Ectodermal cell (in vitro differentiated cells): ENCODE measurements at regions not wholly inside any gene's neighbourhood (a gene's known extent, or its start where the extent isn't known, plus 50 kb on each side); places are given as distances from the start of the nearest gene placed in this dataset.

Experiments used
- H3K27ac ChIP-seq: 2 replicates; pipeline ENCODE4 v1.7.0; 2013; ENCODE audit warnings: mild to moderate bottlenecking, low read depth, low read length; ENCODE audit not compliant: insufficient read depth, poor library complexity, severe bottlenecking
- H3K27me3 ChIP-seq: 2 replicates; pipeline ENCODE4 v1.7.0; 2013; ENCODE audit warnings: mild to moderate bottlenecking, low read length; ENCODE audit not compliant: insufficient read depth, control insufficient read depth, poor library complexity, severe bottlenecking
- H3K36me3 ChIP-seq: one replicate; pipeline ENCODE4 v1.7.0; 2013; ENCODE audit warnings: low read length; ENCODE audit not compliant: control insufficient read depth, insufficient read depth
- H3K4me1 ChIP-seq: one replicate; pipeline ENCODE4 v1.7.0; 2013; ENCODE audit warnings: low read length; ENCODE audit not compliant: control insufficient read depth, insufficient read depth
- H3K4me3 ChIP-seq: 2 replicates; pipeline ENCODE4 v1.7.0; 2013; ENCODE audit warnings: low read depth, low read length, control low read depth; ENCODE audit not compliant: insufficient read depth
- H3K9me3 ChIP-seq: 2 replicates; pipeline ENCODE4 v1.7.0; 2013; ENCODE audit warnings: mild to moderate bottlenecking, low read length, moderate library complexity; ENCODE audit not compliant: control insufficient read depth
- WGBS, 2 experiments: methylation state at CpG; one replicate each; pipeline ENCODE4 v1.1.7; 2013; ENCODE audit warnings: missing lambda C conversion rate in 2 of 2; 5-methylcytosine and 5-hydroxymethylcytosine counted together

DNA sequence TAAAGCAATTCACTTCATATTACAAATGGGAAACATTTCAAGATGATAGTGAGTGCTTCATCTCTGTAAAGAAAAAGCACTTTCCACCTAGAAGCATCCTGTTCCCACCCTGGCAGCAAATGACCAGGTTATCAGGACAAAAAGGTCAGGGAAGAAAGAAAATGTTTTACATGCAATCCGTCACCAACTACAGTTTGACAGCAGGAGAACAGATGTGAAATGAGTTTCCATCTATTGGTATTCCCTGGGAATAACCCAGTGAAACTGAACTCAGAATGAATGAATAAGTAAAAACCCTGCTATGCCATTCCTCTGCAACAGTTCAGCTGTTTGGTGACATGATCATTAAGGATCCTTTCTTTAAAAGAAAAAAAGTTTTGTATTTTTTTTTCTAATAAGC, 67.6 kb downstream of the HTR1A start:
- H3K27me3 ChIP-seq = no peaks in the 10 kb centered on the region
- H3K36me3 ChIP-seq = no peaks in the 10 kb centered on the region
- H3K4me1 ChIP-seq = no peaks in the 10 kb centered on the region
- H3K4me3 ChIP-seq = no peak overlapping the region
- H3K27ac ChIP-seq = no peak overlapping the region
- no peaks in the 10 kb centered on the region for H3K9me3 ChIP-seq
- 91 to 94% methylated on average over 1 of the region's 1 CpG for WGBS, 2 experiments

DNA sequence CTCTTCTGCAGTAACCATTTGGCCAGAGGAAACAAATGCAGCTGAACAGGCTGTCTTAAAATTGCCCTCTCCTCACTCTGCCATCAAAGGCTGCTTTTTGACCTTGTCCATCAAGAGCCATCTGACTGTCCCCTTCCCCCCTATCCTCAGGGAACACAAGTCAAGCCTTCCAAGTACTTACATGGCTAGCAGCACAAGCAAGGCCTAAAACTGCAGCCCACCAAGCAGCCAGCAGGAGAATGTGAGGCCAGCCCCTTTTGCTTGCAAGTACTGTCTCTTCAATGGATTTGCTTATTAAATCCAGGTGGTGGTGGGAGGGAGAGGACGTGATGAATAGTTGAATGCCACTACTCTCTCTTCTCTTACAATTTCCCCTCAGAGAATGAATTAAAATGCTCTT, 83.5 kb downstream of the HTR1A start:
- H3K4me3 ChIP-seq = no peak overlapping the region
- H3K27ac ChIP-seq = no peak overlapping the region
- WGBS, 2 experiments = 67% methylated on average over 1 of the region's 1 CpG; no CpG with 5 or more reads in 1 of the 2 experiments
- H3K4me1 ChIP-seq = no peaks in the 10 kb centered on the region
- H3K27me3 ChIP-seq = no peaks in the 10 kb centered on the region
- H3K36me3 ChIP-seq = no peaks in the 10 kb centered on the region
- H3K9me3 ChIP-seq = no peaks in the 10 kb centered on the region

DNA sequence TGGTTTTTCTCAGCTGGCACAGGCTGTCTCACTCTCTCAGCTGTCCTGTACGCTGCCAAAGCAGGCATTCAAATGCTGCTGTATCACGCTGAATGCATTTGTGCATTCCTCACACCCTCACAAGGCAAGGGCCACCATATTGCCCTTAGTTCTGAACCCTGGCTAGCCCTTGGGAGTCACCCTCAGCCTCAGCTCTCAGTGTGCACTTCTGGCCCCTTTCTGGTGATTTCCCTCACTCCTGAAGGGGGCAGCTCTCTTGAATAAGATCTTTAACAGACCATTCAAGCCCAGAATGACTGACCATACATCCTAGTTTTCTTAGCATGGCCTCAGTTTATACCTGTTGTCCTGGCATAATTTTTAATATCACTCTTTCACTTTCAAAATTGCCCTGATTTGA, 84.3 kb downstream of the HTR1A start:
- 94 to 97% methylated on average over 2 of the region's 2 CpGs for WGBS, 2 experiments
- no peaks in the 10 kb centered on the region for H3K36me3 ChIP-seq
- no peaks in the 10 kb centered on the region for H3K9me3 ChIP-seq

DNA sequence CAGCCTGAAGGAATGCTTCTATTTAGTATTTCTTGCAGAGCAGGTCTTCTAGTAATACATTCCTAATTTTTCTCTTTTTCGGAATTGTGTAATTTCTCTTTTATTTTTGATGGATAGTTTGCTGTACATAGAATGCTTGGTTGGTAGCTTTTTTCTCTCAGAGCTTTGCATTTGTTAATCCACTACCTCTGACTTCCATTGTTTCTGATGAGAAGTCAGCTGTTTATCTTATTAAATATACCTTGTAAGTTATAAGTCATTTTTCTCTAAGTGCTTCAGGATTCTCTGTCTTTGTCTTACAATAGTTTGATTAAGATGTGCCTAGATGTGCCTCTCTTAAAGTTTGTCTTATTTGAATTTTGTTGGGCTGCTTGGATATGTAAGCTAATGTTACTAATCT, 101.9 kb downstream of the HTR1A start:
- Histone ChIP-seq H3K27ac (no peak overlapping the region), H3K9me3 (no peaks in the 10 kb centered on the region), H3K4me1 (no peaks in the 10 kb centered on the region), H3K27me3 (no peaks in the 10 kb centered on the region), H3K4me3 (no peak overlapping the region), H3K36me3 (no peaks in the 10 kb centered on the region)
- WGBS, 2 experiments = no CpG with 5 or more reads among the region's 1 CpG

More for the DNA sequence above, 84.3 kb downstream of the HTR1A start:
- Histone ChIP-seq H3K4me3 (no peak overlapping the region), H3K27me3 (no peaks in the 10 kb centered on the region), H3K27ac (no peak overlapping the region), H3K4me1 (no peaks in the 10 kb centered on the region)

DNA sequence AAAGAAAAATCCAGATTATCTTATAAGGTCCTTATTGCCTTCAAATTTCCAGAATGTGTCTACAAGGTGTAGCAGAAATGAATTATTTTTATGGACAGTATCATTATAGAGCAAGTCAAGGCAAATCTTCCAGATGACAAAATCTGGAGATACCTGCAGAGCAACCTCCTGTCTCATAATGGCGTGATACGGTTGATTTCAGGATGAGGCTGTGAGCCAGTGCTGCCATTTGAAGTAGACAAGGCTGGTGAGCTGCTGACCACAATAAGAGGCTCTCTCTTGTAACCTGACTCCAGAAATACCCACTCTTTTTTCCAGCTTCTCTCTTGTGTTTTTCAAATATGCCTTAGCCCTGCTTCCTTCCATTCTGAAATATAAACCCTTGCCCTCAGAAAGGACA, 108.2 kb downstream of the HTR1A start:
- Histone ChIP-seq H3K27ac (no peak overlapping the region), H3K4me3 (no peak overlapping the region), H3K4me1 (no peaks in the 10 kb centered on the region), H3K9me3 (no peaks in the 10 kb centered on the region), H3K36me3 (no peaks in the 10 kb centered on the region), H3K27me3 (no peaks in the 10 kb centered on the region)
- WGBS, 2 experiments = 69 to 84% methylated on average over 2 of the region's 2 CpGs

DNA sequence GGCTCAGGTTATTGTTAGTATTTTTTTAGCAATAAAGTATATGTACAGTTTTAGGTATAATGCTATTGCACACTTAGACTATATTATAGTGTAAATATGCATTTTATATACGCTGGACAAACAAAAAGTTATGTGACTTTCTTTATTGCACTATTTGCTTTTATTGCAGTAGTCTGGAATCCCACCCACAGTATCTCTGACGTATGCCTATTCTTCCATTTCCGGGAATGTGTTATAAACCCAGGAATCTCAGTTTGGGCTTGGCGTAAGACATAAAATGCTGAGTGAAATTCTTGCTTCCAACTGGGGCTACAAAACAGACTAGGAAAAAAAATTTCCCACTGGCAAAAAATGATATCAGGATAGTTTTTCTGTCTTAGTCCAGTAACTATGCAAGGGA, 119.1 kb downstream of the HTR1A start:
- H3K4me3 ChIP-seq = no peak overlapping the region
- no peaks in the 10 kb centered on the region for H3K9me3 ChIP-seq
- H3K4me1 ChIP-seq = no peaks in the 10 kb centered on the region
- H3K36me3 ChIP-seq = no peaks in the 10 kb centered on the region
- WGBS, 2 experiments = 90 to 97% methylated on average over 4 of the region's 4 CpGs
- H3K27ac ChIP-seq = no peak overlapping the region
- H3K27me3 ChIP-seq = no peaks in the 10 kb centered on the region

DNA sequence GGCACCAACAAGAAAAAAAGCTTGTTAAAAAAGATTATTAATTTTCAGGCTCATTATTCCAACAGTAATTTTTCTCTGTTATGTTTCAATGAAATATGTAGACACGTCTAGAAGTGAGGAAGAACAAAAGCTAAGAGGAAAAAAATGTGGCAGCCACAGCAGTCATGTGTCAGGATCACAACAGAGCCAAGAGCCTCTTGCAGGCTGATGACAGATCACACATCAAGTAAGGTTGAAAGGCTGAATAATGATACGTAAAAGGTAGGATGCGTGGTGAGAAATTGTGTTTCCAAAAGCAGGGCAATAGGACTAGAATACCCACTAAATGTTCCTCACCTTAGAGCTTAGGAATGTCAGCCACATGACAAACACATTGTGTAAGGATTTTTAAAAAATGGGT, 124.8 kb downstream of the HTR1A start:
- Histone ChIP-seq H3K9me3 (no peaks in the 10 kb centered on the region), H3K4me3 (no peak overlapping the region), H3K27me3 (no peaks in the 10 kb centered on the region), H3K36me3 (no peaks in the 10 kb centered on the region), H3K4me1 (no peaks in the 10 kb centered on the region), H3K27ac (no peak overlapping the region)
- 85 to 96% methylated on average over 2 to 3 of the region's 3 CpGs for WGBS, 2 experiments

DNA sequence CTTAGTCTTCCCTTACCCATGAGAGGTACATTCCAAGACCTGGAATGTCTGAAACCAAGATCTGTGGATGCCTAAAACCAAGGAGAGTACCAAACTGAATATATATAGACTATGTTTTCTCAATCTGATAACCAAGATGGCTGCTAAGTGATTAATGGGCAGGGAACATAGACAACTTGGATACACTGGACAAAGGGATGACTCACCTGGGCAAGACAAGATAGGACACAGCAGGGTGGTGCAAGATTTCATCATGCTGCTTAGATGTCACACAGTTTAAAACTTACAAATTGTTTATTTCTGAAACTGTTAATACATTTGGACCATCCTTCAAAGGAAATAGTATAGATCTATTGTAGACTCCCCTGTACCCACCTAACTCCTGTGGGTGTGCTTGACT, 130.9 kb downstream of the HTR1A start:
- no peaks in the 10 kb centered on the region for H3K27me3 ChIP-seq
- no peaks in the 10 kb centered on the region for H3K9me3 ChIP-seq
- H3K27ac ChIP-seq = no peak overlapping the region
- no peaks in the 10 kb centered on the region for H3K4me1 ChIP-seq
- no peak overlapping the region for H3K4me3 ChIP-seq
- no peaks in the 10 kb centered on the region for H3K36me3 ChIP-seq

DNA sequence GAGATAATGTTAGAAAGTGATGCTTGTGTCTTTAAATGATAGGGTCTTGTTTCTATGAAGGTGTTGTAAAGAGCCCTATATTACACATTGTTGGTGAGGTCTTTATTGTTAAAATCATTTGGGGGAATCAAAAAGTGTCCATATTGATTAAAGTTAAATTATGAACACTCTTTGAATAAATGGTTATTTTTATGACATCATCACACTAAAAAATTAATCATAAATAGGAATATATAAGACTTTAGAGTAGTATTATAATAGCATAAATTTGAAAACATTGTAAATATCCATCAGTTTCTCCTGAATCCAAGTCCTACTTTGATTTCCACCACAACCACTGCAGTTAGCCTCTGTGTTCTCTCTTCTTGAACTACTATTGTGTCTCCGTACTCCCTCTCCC, 136.3 kb downstream of the HTR1A start:
- no peaks in the 10 kb centered on the region for H3K36me3 ChIP-seq
- no peaks in the 10 kb centered on the region for H3K27me3 ChIP-seq
- no peaks in the 10 kb centered on the region for H3K9me3 ChIP-seq
- 89 to 100% methylated on average over 1 of the region's 1 CpG for WGBS, 2 experiments
- no peak overlapping the region for H3K27ac ChIP-seq
- no peak overlapping the region for H3K4me3 ChIP-seq
- H3K4me1 ChIP-seq = no peaks in the 10 kb centered on the region

DNA sequence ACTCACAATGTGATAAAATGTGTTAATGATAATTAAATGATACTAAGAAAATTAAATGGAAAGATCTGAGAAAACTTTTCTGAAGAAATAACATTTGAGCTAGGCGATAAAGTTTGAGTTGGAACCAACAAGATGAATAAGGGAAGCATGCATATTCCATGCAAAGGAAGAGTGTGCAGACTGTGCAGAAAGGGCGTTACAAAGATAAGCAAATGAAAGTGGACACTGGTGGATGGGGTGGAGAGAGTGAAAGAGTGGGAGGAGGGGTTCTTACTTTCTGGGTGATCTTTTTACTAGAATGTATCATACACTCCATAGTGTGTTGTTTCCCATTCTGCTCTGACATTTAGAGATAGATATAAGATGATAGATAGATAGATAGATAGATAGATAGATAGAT, 138.7 kb downstream of the HTR1A start:
- Histone ChIP-seq H3K36me3 (no peaks in the 10 kb centered on the region), H3K27ac (no peak overlapping the region), H3K9me3 (no peaks in the 10 kb centered on the region), H3K27me3 (no peaks in the 10 kb centered on the region), H3K4me1 (no peaks in the 10 kb centered on the region), H3K4me3 (no peak overlapping the region)
- WGBS, 2 experiments = 91 to 98% methylated on average over 2 of the region's 2 CpGs

DNA sequence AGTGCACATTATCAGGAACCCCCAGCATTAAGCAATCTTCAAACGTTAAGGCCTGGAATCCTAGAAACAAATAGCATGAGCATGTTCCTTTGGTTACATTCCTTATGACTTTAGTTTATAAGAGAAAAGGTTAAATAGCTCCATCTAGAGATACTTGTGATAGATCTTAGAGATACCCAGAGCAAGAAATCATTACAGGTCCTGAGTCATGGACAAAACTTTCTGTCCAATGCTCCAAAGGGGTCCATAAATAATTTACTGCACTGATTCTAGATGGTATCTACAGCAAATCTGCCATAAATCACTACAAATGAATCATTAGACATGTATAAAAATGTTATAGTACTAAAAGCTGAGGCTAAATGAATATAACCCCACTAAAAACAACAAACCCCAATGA, 139.6 kb downstream of the HTR1A start:
- 50% methylated on average over 1 of the region's 1 CpG; no CpG with 5 or more reads in 1 of the 2 experiments for WGBS, 2 experiments
- Histone ChIP-seq H3K4me3 (no peak overlapping the region), H3K27me3 (no peaks in the 10 kb centered on the region), H3K36me3 (no peaks in the 10 kb centered on the region), H3K4me1 (no peaks in the 10 kb centered on the region), H3K9me3 (no peaks in the 10 kb centered on the region), H3K27ac (no peak overlapping the region)
